ENCODE measurements at regions not wholly inside any gene's neighbourhood (a gene's known extent, or its start where the extent isn't known, plus 50 kb on each side); places are given as distances from the start of the nearest gene placed in this dataset.
A peak's percentile ranks its signal among the peaks of the same experiment; 100 is the strongest.

GRCh38 chr3:145767909-145768308 lies 393.1 kb downstream of the PLOD2 start:
- peak in 1 of 3 donors; percentile 4 for DNase-seq

DNA sequence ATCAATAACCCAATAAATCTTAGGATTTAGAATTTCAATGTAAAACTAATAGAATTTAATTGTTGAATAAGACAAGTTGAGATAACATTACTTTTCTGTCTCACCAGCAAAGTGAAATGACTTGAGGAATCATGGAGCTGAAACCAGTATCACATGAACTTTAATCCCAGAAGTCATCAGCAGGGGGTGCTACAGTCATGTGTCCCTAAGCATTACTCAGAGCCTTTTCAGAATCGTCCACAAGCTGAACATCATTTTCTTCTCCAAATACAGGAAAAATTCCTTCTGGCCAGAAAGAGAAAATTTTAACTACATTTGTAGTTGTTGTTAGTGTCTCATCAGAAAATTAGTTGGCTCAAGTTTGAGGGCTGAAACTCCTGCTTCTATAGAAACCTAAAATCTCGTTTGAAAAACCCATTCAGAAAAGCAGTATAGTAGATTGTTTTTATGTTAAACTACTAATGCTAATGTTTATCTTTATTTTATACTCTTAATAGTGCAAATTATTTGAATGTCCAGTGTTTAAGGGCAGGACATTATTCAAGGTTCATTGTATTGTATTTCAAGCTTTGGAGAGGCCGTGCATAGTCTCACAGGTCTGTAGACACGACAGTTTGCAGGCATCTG lies 384.1 kb downstream of the PLOD2 start:
- DNase-seq, result peak; percentile 38 to 50 (median 44)

- DNase-seq, result no peak
These were observed 380.7 kb downstream of the PLOD2 start for GRCh38 chr3:145780301-145780700.

DNA sequence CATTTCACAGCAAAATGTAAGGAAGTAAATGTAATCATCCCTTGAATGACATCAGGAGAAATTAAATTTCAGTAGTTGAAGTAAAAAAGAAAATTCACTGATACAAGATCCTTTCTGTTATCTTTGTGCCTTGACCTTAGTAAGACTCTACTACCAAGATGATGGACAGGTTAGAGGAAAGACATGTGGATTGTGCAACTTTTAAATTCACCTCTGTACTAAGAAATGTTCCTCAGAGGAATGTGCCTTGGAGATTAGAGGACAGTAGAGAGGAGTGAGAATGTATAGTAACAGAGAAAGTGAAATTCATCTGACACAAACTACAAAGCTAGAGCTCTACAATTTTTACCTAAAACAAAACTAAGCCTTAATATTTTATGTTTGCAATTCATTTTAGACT lies 375.3 kb downstream of the PLOD2 start:
- DNase-seq, result no peak

DNA sequence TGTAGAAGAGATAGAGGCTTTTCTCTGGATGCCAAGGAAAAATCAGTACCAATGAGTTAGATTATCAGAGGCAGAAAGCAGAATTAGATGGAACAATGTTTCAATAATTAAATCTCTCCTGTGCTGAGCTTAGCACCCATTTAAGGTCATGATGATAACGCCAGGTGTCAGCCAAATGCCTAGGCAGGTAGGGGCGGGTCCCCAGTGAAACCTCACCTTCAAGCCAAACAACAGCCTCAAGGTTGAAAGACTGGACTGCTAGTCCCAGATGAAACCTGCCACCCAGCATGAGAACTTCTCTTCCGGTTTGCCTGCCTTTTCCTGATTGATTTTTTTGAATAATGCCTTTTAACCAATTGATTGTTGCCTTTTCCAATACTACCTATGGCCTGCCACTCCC lies 363.0 kb downstream of the PLOD2 start:
- DNase-seq, result no peak

DNA sequence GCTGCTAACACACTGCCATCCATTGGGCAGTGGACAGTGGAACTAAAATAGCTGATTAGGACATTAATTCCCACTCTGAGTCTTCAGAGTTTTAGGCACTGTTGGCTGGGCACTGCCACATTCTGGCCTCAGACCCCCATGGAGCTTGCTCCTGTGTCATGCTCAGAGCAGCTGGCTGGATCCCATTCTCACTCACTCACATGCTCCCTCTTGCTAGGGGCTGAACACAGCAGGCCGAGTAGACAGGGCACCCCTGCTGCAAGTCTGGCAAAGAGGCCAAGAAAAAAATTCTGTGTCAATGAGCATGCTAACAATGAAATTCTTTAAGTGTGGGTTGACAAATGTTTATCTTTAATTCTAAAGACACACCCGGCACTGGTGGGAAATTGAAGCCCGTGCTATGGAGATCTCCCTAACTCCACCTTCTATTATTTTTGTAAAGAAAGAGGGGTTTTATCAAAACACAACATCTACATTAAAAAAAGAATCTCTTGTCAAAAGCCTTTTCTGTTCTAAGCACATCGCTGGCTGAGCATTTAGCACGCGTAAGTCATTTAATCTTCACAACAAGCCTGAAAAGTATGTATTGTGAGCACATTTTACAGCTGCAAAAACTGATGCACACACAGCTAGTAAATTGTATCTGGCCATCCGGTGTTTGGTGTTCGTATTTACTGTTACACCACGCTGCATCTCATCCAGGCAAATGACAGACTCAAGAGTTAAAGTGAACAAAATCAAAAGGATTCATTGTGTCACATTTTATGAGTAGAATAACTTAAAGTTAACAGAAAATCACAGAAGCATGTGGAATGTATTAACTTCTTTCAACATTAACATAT lies 362.1 kb downstream of the PLOD2 start:
- DNase-seq, result no peak

DNA sequence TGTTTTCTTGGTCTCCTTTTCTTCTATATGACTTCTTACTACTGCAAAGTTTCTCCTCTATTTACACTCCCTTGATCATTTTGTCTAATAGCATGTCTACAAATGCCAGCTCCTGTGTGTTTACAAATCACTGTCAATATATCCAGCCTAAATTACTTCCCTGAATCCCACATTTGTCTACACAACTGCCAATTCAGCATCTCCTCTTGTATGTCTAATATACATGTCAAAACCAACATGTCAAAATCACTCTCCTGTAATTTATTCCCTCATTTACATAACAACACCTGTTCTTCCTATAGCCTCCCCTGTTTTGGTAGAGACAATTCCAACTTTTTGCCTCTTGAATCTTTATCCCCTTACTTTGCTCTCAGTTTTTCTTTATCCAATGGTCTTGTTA lies 359.3 kb downstream of the PLOD2 start:
- DNase-seq, result no peak

DNA sequence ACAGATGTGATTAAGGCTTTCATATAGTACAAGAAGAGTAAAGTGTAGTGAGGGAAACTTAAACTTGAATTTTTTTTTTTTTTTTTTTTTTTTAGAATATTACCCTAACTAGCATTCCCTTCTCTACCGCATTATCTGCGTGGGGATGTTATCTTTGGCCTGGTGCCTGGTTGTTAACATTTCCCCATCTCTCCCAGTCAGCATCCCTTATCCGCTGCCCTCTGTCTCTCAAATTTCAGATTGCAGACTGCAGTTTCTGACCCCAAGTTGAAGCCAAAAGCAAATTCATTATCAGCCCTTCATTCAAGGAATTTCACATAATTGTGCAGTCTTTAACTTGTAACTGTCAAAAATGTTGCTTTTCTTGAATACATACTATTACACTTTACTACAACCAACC lies 353.0 kb downstream of the PLOD2 start:
- no peak for DNase-seq

DNA sequence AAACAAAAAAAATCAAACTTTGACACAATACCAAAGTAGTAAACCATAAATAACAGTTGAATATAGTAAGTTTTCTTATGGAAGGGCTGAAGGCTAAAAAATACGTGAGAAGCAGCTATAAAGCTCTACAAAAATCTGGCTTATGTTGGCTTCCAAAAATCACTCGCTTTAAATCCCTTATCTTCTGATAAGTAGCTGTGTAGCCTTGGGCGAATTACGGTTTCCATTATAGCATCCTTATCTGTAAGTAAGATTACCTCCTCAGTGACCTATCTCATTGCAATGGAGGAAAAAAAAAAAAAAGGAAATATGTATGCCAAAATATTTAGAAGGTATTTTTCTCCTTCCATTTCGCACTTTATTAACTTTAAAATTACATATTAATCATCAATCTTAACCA lies 348.6 kb downstream of the PLOD2 start:
- no peak for DNase-seq

GRCh38 chr3:145815707-145816413 lies 345.1 kb downstream of the PLOD2 start:
- no peak for DNase-seq

- DNase-seq, result no peak
These were observed 343.0 kb downstream of the PLOD2 start for GRCh38 chr3:145817870-145818483.

DNA sequence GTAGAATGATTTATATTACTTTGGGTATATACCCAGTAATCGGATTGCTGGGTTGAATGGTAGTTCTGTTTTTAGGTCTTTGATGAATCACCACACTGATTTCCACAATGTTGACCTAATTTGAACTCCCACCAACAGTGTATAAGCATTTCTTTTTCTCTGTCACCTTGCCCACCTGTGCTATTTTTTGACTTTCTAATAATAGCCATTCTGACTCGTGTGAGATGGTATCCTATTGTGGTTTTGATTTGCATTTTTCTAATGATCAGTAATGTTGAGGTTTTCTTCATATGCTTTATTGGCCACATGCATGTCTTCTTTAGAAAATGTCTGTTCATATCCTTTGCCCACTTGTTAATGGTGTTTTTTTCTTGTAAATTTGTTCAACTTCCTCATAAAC lies 340.8 kb downstream of the PLOD2 start:
- no peak for DNase-seq

- no peak for DNase-seq
These were observed 318.6 kb downstream of the PLOD2 start for GRCh38 chr3:145842294-145842902.

DNA sequence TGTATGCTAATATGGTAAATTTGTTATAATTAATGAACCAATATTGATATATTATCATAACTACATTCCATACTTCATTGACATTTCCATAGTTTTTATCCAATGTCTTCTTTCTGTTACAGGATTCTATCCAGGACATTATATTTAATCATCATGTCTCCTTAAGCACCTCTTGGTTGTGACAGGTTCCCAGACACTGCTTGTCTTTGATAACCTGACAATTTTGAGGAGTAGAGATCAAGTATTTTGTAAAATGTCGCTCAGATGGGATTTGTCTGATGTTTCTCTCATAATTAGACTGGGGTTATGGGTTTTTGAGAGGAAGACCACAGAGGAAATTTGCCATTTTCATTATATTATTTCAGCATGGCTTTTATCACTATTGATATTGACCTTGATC lies 317.4 kb downstream of the PLOD2 start:
- DNase-seq, result no peak

GRCh38 chr3:145849115-145849514 lies 311.9 kb downstream of the PLOD2 start:
- DNase-seq, result no peak

DNA sequence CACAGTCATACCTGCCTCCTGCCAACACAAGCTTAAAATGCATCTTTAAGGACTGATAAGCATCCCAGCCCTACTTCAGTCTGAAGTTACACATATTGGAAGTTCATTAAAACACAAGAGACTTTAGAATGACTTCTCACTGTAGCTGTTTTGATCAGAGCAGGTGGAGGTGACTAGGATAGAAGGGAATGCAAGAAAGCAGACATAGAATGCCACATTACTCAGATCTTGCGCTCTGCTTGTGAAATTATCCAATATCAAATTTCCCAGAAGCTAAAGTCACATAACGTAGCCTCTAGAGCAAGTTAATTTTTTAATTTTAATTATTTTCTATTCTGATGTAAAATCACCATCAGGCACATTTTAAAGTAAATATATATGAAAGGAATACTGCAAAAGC lies 306.5 kb downstream of the PLOD2 start:
- DNase-seq, result no peak

- DNase-seq, result no peak
These were observed 303.0 kb downstream of the PLOD2 start for GRCh38 chr3:145857956-145858355.

- DNase-seq, result no peak
These were observed 296.6 kb downstream of the PLOD2 start for GRCh38 chr3:145864336-145864735.

- no peak for DNase-seq
These were observed 295.5 kb downstream of the PLOD2 start for GRCh38 chr3:145865399-145866018.

GRCh38 chr3:145869958-145870357 lies 291.0 kb downstream of the PLOD2 start:
- no peak for DNase-seq

DNA sequence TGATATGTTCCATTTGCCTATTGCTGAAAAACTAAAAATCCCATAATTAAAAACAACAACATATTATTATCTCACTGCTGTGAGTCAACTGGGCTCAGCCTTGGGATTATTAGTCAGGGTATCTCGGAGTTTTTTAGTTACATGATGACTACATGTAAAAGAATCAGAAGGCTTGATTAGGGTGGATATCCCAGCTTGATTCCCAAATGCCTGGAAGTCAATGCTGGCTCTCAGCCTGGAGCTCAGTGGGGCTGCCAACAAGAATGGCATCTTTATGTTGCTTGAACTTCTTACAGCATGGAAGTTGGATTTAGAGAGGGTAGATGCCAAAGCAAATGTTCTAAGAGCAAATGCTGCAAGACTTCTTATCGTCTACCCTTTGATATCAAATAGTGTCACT lies 278.5 kb downstream of the PLOD2 start:
- DNase-seq, result no peak

DNA sequence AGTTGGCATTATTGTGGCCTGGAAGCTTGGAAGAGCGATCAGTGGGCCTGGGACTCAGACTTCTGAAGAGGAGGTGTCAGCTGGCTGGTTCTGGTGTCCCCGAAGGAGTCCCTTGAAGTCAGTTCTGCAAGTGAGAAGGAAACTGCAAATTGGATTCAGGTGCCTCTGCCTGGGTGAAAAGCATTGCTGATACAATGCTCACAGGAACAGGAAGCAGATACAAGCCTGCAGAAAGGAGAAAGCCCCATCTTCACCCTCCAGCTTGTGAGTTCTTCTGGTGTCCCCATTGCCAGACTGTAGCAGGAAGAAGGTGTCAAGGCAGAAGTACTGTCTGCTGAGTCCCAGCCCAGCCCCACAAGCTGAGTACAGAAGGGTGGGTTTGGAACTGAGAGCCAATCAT lies 271.3 kb downstream of the PLOD2 start:
- no peak for DNase-seq

DNA sequence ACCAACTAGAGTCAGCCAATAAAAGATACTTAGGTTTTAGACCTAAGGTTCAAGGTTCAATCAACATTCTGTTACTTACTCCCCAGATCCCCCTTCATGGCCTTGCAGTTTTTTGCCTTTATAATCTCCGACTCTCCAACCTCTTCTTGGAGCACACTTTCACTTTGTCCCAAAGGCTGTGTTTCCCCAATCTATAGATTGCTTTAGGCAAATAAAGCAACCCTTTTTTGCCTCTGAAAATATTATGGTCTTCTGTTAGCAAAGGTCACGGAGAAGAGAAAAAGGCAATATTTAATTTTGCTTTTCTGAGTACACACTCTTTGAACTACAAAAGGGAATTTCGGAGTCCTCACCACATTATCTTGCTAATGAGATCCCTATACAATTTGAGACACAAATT lies 268.1 kb downstream of the PLOD2 start:
- DNase-seq, result no peak

All from suppressor macrophage treated with lipopolysaccharide for 1 hour (primary cell).